RWPE2 (cell line): ENCODE measurements at regions not wholly inside any gene's neighbourhood (a gene's known extent, or its start where the extent isn't known, plus 50 kb on each side); places are given as distances from the start of the nearest gene placed in this dataset.

Experiments
- ATAC-seq: fragments of 200-7000 bp; cut with Tn5 transposase; 3 replicates; pipeline ENCODE4 v1.9.1; 2021; ENCODE audit warnings: low read depth
- DNase-seq: peaks from one replicate; pipeline ENCODE4 v3.0.0-alpha.2; 2020; ENCODE audit warnings: low spot score
- H3K27ac ChIP-seq: fragments of 450-650 bp; 2 replicates; pipeline ENCODE4 v1.5.1; 2017; ENCODE audit warnings: mild to moderate bottlenecking; ENCODE audit not compliant: poor library complexity, severe bottlenecking
- H3K27me3 ChIP-seq: fragments of 250-450 bp; sonication (Bioruptor Pico); 2 replicates; pipeline ENCODE4 v1.5.1; 2021; ENCODE audit warnings: mild to moderate bottlenecking, moderate library complexity; ENCODE audit not compliant: insufficient read depth, poor library complexity, severe bottlenecking
- H3K36me3 ChIP-seq: fragments of 250-450 bp; sonication (Bioruptor Pico); 2 replicates; pipeline ENCODE4 v1.5.1; 2020; ENCODE audit warnings: low read depth, mild to moderate bottlenecking, moderate library complexity
- H3K4me1 ChIP-seq: fragments of 250-450 bp; sonication (Bioruptor Pico); 2 replicates; pipeline ENCODE4 v1.5.1; 2021; ENCODE audit warnings: mild to moderate bottlenecking, moderate library complexity; ENCODE audit not compliant: insufficient read depth, poor library complexity, severe bottlenecking
- H3K4me3 ChIP-seq: fragments of 250-450 bp; sonication (Bioruptor Pico); 2 replicates; pipeline ENCODE4 v1.5.1; 2021; ENCODE audit warnings: mild to moderate bottlenecking, moderate library complexity; ENCODE audit not compliant: severe bottlenecking
- H3K9me3 ChIP-seq: fragments of 250-450 bp; sonication (Bioruptor Pico); 2 replicates; pipeline ENCODE4 v1.5.1; 2021; ENCODE audit warnings: mild to moderate bottlenecking, moderate library complexity; ENCODE audit not compliant: severe bottlenecking
- CTCF ChIP-seq: fragments of 450-650 bp; IDR thresholded peaks from one replicate; pipeline ENCODE4 v1.5.1; 2017; ENCODE audit warnings: mild to moderate bottlenecking, moderate library complexity; ENCODE audit not compliant: poor library complexity, severe bottlenecking

DNA sequence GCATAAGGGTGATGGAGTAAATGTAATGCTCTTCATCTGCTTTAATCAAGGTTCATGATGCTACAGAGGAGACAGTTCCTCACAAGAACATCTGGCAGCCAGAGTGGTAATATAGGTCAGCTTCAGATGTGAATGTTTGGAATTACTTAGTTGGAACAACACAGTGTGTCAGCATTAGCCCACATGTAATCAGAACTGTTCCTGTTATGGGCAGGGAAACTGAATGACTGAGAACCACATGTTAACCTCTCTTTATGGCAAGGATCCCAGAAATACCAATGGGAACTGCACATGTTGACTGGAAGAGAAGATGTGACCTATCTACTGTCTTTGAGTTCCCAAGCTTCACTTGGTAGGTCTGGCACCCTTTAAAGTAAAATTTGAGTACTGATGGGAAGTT is 390.1 kb upstream of the PDE3A start:
- TF ChIP-seq CTCF = no peak
- Histone ChIP-seq H3K9me3 (no peaks in the 10 kb centered on the region), H3K4me1 (no peaks in the 10 kb centered on the region), H3K27ac (no peak overlapping the region), H3K4me3 (no peak overlapping the region), H3K27me3 (no peaks in the 10 kb centered on the region), H3K36me3 (no peaks in the 10 kb centered on the region)
- DNase-seq (no peak), ATAC-seq (no peak)

DNA sequence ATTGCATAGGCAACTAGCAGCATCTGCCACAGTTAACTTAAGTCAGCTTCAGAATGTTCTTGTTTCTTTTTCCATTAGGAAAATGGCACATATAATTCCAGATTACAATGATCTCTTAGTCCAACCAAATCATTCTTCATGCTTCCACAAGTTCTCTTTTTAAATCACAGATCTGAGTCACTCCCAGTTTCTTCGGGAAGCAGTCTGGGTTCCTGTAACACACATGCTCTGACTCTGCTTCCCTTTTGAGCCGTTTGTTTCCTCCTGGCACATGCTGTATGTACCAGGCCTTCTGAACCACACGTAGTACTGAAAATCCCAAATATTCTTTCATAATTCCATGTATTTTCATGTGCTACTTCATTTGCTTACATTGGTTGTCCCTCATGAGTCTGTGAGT is 388.8 kb upstream of the PDE3A start:
- H3K36me3 ChIP-seq = no peaks in the 10 kb centered on the region
- H3K4me3 ChIP-seq = no peak overlapping the region
- ATAC-seq (no peak), DNase-seq (no peak)
- H3K4me1 ChIP-seq = no peaks in the 10 kb centered on the region
- H3K27me3 ChIP-seq = no peaks in the 10 kb centered on the region
- no peak for TF ChIP-seq CTCF
- H3K27ac ChIP-seq = no peak overlapping the region
- H3K9me3 ChIP-seq = no peaks in the 10 kb centered on the region

DNA sequence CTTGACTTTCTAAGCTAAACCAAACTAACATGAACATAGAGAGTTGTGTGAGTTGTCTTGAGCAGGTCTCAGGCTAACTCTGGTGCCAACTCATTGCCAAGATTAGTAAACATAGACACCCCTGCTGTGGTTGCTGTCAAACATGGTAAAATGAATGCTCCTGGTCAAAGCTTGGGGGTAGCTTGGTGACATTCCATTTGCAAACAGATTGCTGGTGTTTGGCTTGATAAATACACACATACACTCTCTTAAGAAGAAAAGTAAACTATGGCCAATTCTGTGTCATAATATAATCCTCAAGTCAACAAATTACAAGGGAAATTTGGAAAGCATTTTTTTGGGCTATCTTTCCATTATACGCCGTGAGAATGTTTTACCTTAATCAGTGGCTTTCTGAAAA is 386.4 kb upstream of the PDE3A start:
- H3K4me1 ChIP-seq = no peaks in the 10 kb centered on the region
- DNase-seq (no peak), ATAC-seq (no peak)
- no peaks in the 10 kb centered on the region for H3K36me3 ChIP-seq
- TF ChIP-seq CTCF = no peak
- no peak overlapping the region for H3K27ac ChIP-seq
- H3K4me3 ChIP-seq = no peak overlapping the region
- H3K9me3 ChIP-seq = no peaks in the 10 kb centered on the region
- H3K27me3 ChIP-seq = no peaks in the 10 kb centered on the region

DNA sequence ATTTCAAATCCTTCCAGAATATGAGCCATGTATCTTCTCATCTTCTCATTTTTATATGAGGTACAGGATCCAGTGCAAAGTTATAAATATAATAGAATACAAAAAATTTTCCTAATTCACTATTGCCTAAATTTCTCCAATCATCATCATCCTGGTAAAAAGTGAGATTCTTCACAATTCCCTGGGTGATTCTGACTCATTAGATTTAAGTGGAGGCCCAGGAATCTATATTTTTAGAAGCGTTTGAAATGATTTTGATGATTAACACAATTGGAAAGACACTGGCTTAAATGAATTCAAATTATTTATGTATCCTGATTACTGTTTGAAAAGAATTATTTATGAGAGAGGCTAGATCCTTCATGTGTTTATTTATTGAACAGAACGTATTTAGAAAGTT is 380.3 kb upstream of the PDE3A start:
- no peak overlapping the region for H3K4me3 ChIP-seq
- DNase-seq (no peak), ATAC-seq (no peak)
- H3K4me1 ChIP-seq = no peaks in the 10 kb centered on the region
- no peaks in the 10 kb centered on the region for H3K9me3 ChIP-seq
- H3K27ac ChIP-seq = no peak overlapping the region
- H3K27me3 ChIP-seq = no peaks in the 10 kb centered on the region
- TF ChIP-seq CTCF = no peak
- H3K36me3 ChIP-seq = no peaks in the 10 kb centered on the region

DNA sequence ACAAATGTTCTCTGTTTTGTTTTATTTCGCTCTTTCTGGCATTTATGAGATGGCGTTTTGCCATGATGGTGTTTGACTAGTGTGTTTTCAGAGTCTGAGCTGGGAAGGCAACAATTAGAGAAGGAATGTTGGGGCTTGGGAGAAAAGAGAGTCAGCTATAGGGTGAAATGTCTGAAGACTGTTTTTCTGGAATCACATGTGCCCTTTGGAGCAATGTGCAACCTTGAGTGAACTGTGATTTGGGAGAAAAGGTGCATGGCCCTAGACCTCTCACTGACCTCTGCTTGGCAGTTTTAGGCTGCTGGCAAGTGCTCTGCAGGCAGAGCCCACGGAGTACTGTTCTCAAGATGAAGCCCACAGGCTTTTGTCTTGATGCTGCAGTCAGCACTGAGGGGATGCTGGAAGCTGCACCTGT is 379.9 kb upstream of the PDE3A start:
- H3K27me3 ChIP-seq = no peaks in the 10 kb centered on the region
- no peak overlapping the region for H3K27ac ChIP-seq

More for the DNA sequence above, 379.9 kb upstream of the PDE3A start:
- Histone ChIP-seq H3K9me3 (no peaks in the 10 kb centered on the region), H3K36me3 (no peaks in the 10 kb centered on the region), H3K4me3 (no peak overlapping the region), H3K4me1 (no peaks in the 10 kb centered on the region)
- TF ChIP-seq CTCF = no peak
- no peak for DNase-seq
- no peak for ATAC-seq
